ACHN (cell line): ENCODE measurements at regions not wholly inside any gene's neighbourhood (a gene's known extent, or its start where the extent isn't known, plus 50 kb on each side); places are given as distances from the start of the nearest gene placed in this dataset.
"Not testable (repeated sequence)": the region's sequence is repeated elsewhere in the genome, so short reads cannot be mapped to it uniquely, and the experiment has no call there.

Experiments used
- DNase-seq: peaks from one replicate; pipeline ENCODE4 v3.0.0-alpha.2; 2015
- in situ Hi-C: cut with HindIII; loops from 2 replicates; pipeline ENCODE4 v1.10.0; 2017; ENCODE audit warnings: low sequenced_read_pairs, low pct_ligation_motif_present, low pct_unique_long_range_greater_than_20kb

- in situ Hi-C loops, DNase-seq: not testable (repeated sequence)
These were observed 52.4 kb upstream of the FAM135A start for GRCh38 chr6:70360921-70361320.

GRCh38 chr6:70353448-70353847, 50.6 kb upstream of the COL9A1 start:
- DNase-seq = peak; percentile 68
- in situ Hi-C loops = no loop called here
